ENCODE measurements at regions not wholly inside any gene's neighbourhood (a gene's known extent, or its start where the extent isn't known, plus 50 kb on each side); places are given as distances from the start of the nearest gene placed in this dataset.

DNA sequence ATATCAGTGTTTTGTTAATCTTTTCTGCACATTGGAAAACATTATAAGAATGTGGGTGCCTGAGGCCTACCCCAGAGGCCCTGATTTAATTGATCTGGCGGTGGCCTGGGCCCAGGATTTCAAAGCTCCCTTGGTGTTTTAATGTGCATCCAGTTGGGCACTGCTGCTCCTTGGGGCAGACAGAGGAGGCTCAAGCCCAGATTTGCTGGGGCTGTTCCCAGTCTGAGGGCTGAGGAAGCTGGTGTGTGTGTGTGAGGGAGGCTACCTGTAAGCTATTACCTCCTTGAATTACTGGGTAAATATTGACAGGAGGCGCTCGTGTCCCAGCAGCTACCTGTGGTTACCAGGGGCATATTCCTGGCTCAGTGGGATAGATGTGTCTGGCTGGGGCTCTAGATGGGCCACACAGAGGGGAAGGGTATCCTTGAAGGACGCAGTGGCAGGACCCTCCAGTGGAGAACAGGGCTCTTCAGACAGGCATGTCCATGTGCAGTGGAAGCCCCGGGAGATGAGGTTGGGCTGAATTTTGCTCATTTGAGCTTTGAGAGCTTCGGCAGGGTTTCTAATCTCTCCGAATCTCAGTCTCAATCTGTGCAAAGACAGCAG is 975.4 kb upstream of the ZNF722 start:
- ChIA-PET POLR2A (no interaction called here), CTCF (no interaction called here)
- no TSS peak for BruUV-seq (replicated peaks)
- Histone ChIP-seq H3K4me1 (ENCODE audit: control insufficient read depth, extremely low read depth, insufficient read depth, low read length) (no peaks in the 10 kb centered on the region), H3K27ac (ENCODE audit: insufficient read depth, low read depth, low read length) (no peak overlapping the region), H3K9ac (replicated peaks; ENCODE audit: extremely low read depth, insufficient read depth, low read length) (no peak overlapping the region), H3K27me3 (ENCODE audit: control insufficient read depth in 2 of 2, insufficient read depth in 2 of 2, low read length in 2 of 2) (no peaks in the 10 kb centered on the region), H3K4me2 (ENCODE audit: insufficient read depth, low read length) (no peak overlapping the region), H3K4me3 (replicated peaks in 1 of 3; ENCODE audit: insufficient read depth in 1 of 3, low read depth in 1 of 3, low read length in 3 of 3) (no peak overlapping the region), H3K79me2 (ENCODE audit: control insufficient read depth, insufficient read depth, low read length) (no peaks in the 10 kb centered on the region), H2AFZ (ENCODE audit: low read depth, low read length) (no peak overlapping the region), H3K9me1 (replicated peaks; ENCODE audit: control insufficient read depth, extremely low read depth, insufficient read depth, low read length) (no peaks in the 10 kb centered on the region), H3K36me3 (ENCODE audit: control insufficient read depth in 2 of 2, extremely low read depth in 1 of 2, insufficient read depth in 2 of 2, low read length in 2 of 2) (no peaks in the 10 kb centered on the region), H3K9me3 (replicated peaks; ENCODE audit: control insufficient read depth, insufficient read depth, low read length) (peaks cover 8% of the 10 kb centered on the region), H4K20me1 (replicated peaks; ENCODE audit: control insufficient read depth, extremely low read depth, insufficient read depth, low read length) (no peaks in the 10 kb centered on the region)
- FAIRE-seq (no peak), DNase-seq (ENCODE audit: low read depth, low spot score) (no peak)
- TF ChIP-seq MYC (IDR thresholded peaks at IDR 0.05; ENCODE audit: low read depth, low read length) (no peak), POLR2AphosphoS5 (IDR thresholded peaks at IDR 0.05; ENCODE audit: insufficient read depth, low read depth, low read length) (no peak)
- TF ChIP-seq, protein P1, sequence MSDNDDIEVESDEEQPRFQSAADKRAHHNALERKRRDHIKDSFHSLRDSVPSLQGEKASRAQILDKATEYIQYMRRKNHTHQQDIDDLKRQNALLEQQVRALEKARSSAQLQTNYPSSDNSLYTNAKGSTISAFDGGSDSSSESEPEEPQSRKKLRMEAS (IDR thresholded peaks at IDR 0.05; ENCODE audit: insufficient read depth, insufficient read length): no peak
- dilution Hi-C loops (cut with MboI; ENCODE audit: extremely low pct_ligation_motif_present, low sequenced_read_pairs): no loop called here
- intact Hi-C loops (cut with micrococcal nuclease): no loop called here

DNA sequence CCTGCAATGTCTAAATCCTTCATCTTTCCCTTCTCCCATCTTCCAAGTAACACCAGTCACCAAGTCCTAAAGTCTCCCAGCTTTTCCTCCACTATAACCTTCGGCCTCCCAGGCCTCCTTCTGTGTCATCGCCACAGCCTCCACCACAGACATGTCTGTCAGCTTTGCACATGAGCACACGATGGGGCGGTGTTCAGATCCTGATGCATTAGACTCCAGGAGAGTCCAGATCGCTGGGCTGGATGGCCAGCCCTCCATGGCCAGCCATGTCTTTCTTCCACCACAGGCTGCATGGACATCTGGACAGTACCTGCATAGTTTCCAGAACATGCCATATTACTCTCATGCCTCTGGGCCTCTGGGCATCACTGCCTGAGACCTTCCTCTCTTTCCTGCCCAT is 974.2 kb upstream of the ZNF722 start:
- FAIRE-seq (no peak), DNase-seq (ENCODE audit: low read depth, low spot score) (no peak)
- CTCF ChIA-PET: no interaction called here
- TF ChIP-seq, protein P2, sequence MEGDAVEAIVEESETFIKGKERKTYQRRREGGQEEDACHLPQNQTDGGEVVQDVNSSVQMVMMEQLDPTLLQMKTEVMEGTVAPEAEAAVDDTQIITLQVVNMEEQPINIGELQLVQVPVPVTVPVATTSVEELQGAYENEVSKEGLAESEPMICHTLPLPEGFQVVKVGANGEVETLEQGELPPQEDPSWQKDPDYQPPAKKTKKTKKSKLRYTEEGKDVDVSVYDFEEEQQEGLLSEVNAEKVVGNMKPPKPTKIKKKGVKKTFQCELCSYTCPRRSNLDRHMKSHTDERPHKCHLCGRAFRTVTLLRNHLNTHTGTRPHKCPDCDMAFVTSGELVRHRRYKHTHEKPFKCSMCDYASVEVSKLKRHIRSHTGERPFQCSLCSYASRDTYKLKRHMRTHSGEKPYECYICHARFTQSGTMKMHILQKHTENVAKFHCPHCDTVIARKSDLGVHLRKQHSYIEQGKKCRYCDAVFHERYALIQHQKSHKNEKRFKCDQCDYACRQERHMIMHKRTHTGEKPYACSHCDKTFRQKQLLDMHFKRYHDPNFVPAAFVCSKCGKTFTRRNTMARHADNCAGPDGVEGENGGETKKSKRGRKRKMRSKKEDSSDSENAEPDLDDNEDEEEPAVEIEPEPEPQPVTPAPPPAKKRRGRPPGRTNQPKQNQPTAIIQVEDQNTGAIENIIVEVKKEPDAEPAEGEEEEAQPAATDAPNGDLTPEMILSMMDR (IDR thresholded peaks at IDR 0.05; ENCODE audit: extremely low read depth in 1 of 2, insufficient read depth in 1 of 2, low read depth in 1 of 2, low read length in 2 of 2): no peak
- TF ChIP-seq FOS (IDR thresholded peaks at IDR 0.05; ENCODE audit: borderline replicate concordance, insufficient read depth, low read length) (no peak), GATA2 (IDR thresholded peaks at IDR 0.05; ENCODE audit: insufficient read depth, insufficient read length, low read depth, low read length) (no peak), POLR2AphosphoS5 (IDR thresholded peaks at IDR 0.05; ENCODE audit: insufficient read depth, low read depth, low read length) (no peak), EZH2 (IDR thresholded peaks at IDR 0.05; ENCODE audit: borderline replicate concordance, low read depth, low read length, severe bottlenecking) (no peak), POLR2A (IDR thresholded peaks at IDR 0.05; ENCODE audit: low read depth, low read length) (no peak), MYC (IDR thresholded peaks at IDR 0.05; ENCODE audit: low read depth, low read length) (no peak), JUN (IDR thresholded peaks at IDR 0.05; ENCODE audit: borderline replicate concordance, insufficient read depth, insufficient read length, low read depth) (no peak)
- TF ChIP-seq, protein P1 (IDR thresholded peaks at IDR 0.05; ENCODE audit: insufficient read depth, insufficient read length): no peak
- Histone ChIP-seq H3K9me1 (replicated peaks; ENCODE audit: control insufficient read depth, extremely low read depth, insufficient read depth, low read length) (no peaks in the 10 kb centered on the region), H3K27me3 (ENCODE audit: control insufficient read depth in 2 of 2, insufficient read depth in 2 of 2, low read length in 2 of 2) (no peaks in the 10 kb centered on the region), H4K20me1 (replicated peaks; ENCODE audit: control insufficient read depth, extremely low read depth, insufficient read depth, low read length) (no peaks in the 10 kb centered on the region), H2AFZ (ENCODE audit: low read depth, low read length) (no peak overlapping the region), H3K27ac (ENCODE audit: insufficient read depth, low read depth, low read length) (no peak overlapping the region), H3K9ac (replicated peaks; ENCODE audit: extremely low read depth, insufficient read depth, low read length) (no peak overlapping the region), H3K36me3 (ENCODE audit: control insufficient read depth in 2 of 2, extremely low read depth in 1 of 2, insufficient read depth in 2 of 2, low read length in 2 of 2) (no peaks in the 10 kb centered on the region), H3K79me2 (ENCODE audit: control insufficient read depth, insufficient read depth, low read length) (no peaks in the 10 kb centered on the region), H3K4me2 (ENCODE audit: insufficient read depth, low read length) (no peak overlapping the region), H3K4me3 (replicated peaks in 1 of 3; ENCODE audit: insufficient read depth in 1 of 3, low read depth in 1 of 3, low read length in 3 of 3) (no peak overlapping the region), H3K4me1 (ENCODE audit: control insufficient read depth, extremely low read depth, insufficient read depth, low read length) (no peaks in the 10 kb centered on the region), H3K9me3 (replicated peaks; ENCODE audit: control insufficient read depth, insufficient read depth, low read length) (peaks cover 8% of the 10 kb centered on the region)
- dilution Hi-C loops (cut with MboI; ENCODE audit: extremely low pct_ligation_motif_present, low sequenced_read_pairs): no loop called here
- no TSS peak for BruUV-seq (replicated peaks)
- POLR2A ChIA-PET: no interaction called here
- intact Hi-C loops (cut with micrococcal nuclease): no loop called here

Measured in endothelial cell of umbilical vein (primary cell).